ENCODE measurements at regions not wholly inside any gene's neighbourhood (a gene's known extent, or its start where the extent isn't known, plus 50 kb on each side); places are given as distances from the start of the nearest gene placed in this dataset.
"Not testable (repeated sequence)": the region's sequence is repeated elsewhere in the genome, so short reads cannot be mapped to it uniquely, and the experiment has no call there.

- not testable (repeated sequence) for H3K36me3 ChIP-seq (ENCODE audit: control insufficient read depth, insufficient read depth, low read length); H3K9me3 ChIP-seq (replicated peaks; ENCODE audit: control insufficient read depth, low read depth, low read length); H3K27ac ChIP-seq (ENCODE audit: low read length); H3K4me1 ChIP-seq (ENCODE audit: control insufficient read depth, insufficient read depth, low read length); H3K27me3 ChIP-seq (ENCODE audit: control insufficient read depth, insufficient read depth, low read length); H3K4me3 ChIP-seq (ENCODE audit: low read length); DNase-seq
- 100% methylated on average over 1 of the region's 3 CpGs for WGBS (ENCODE audit: insufficient coverage)
These were observed 147.9 kb upstream of the EYA4 start for GRCh38 chr6:133093211-133093610.

GRCh38 chr6:133093956-133094355 is 147.2 kb upstream of the EYA4 start:
- WGBS (ENCODE audit: insufficient coverage), result no CpG with 5 or more reads among the region's 3 CpGs
- H3K36me3 ChIP-seq (ENCODE audit: control insufficient read depth, insufficient read depth, low read length), result no peaks in the 10 kb centered on the region
- H3K4me1 ChIP-seq (ENCODE audit: control insufficient read depth, insufficient read depth, low read length), result no peaks in the 10 kb centered on the region
- H3K9me3 ChIP-seq (replicated peaks; ENCODE audit: control insufficient read depth, low read depth, low read length), result no peaks in the 10 kb centered on the region
- no peak overlapping the region for H3K4me3 ChIP-seq (ENCODE audit: low read length)
- H3K27ac ChIP-seq (ENCODE audit: low read length), result no peak overlapping the region
- DNase-seq, result no peak
- H3K27me3 ChIP-seq (ENCODE audit: control insufficient read depth, insufficient read depth, low read length), result no peaks in the 10 kb centered on the region

GRCh38 chr6:133097208-133097607 is 143.9 kb upstream of the EYA4 start:
- no peaks in the 10 kb centered on the region for H3K9me3 ChIP-seq (replicated peaks; ENCODE audit: control insufficient read depth, low read depth, low read length)
- no peaks in the 10 kb centered on the region for H3K4me1 ChIP-seq (ENCODE audit: control insufficient read depth, insufficient read depth, low read length)
- H3K36me3 ChIP-seq (ENCODE audit: control insufficient read depth, insufficient read depth, low read length), result no peaks in the 10 kb centered on the region
- H3K4me3 ChIP-seq (ENCODE audit: low read length), result no peak overlapping the region
- DNase-seq, result no peak
- no CpG with 5 or more reads among the region's 1 CpG for WGBS (ENCODE audit: insufficient coverage)
- H3K27me3 ChIP-seq (ENCODE audit: control insufficient read depth, insufficient read depth, low read length), result no peaks in the 10 kb centered on the region
- no peak overlapping the region for H3K27ac ChIP-seq (ENCODE audit: low read length)

GRCh38 chr6:133099573-133099972 is 141.6 kb upstream of the EYA4 start:
- H3K36me3 ChIP-seq (ENCODE audit: control insufficient read depth, insufficient read depth, low read length), result no peaks in the 10 kb centered on the region
- H3K4me1 ChIP-seq (ENCODE audit: control insufficient read depth, insufficient read depth, low read length), result no peaks in the 10 kb centered on the region
- H3K4me3 ChIP-seq (ENCODE audit: low read length), result no peak overlapping the region
- no peaks in the 10 kb centered on the region for H3K27me3 ChIP-seq (ENCODE audit: control insufficient read depth, insufficient read depth, low read length)
- no peak overlapping the region for H3K27ac ChIP-seq (ENCODE audit: low read length)
- DNase-seq, result peak; percentile 51
- no peaks in the 10 kb centered on the region for H3K9me3 ChIP-seq (replicated peaks; ENCODE audit: control insufficient read depth, low read depth, low read length)

- DNase-seq, result peak; percentile 36
- no CpG with 5 or more reads among the region's 3 CpGs for WGBS (ENCODE audit: insufficient coverage)
- no peaks in the 10 kb centered on the region for H3K4me1 ChIP-seq (ENCODE audit: control insufficient read depth, insufficient read depth, low read length)
- H3K36me3 ChIP-seq (ENCODE audit: control insufficient read depth, insufficient read depth, low read length), result no peaks in the 10 kb centered on the region
- H3K27ac ChIP-seq (ENCODE audit: low read length), result no peak overlapping the region
- no peaks in the 10 kb centered on the region for H3K9me3 ChIP-seq (replicated peaks; ENCODE audit: control insufficient read depth, low read depth, low read length)
- no peak overlapping the region for H3K4me3 ChIP-seq (ENCODE audit: low read length)
- no peaks in the 10 kb centered on the region for H3K27me3 ChIP-seq (ENCODE audit: control insufficient read depth, insufficient read depth, low read length)
These were observed 140.3 kb upstream of the EYA4 start for GRCh38 chr6:133100865-133101264.

- Histone ChIP-seq H3K4me3 (ENCODE audit: low read length) (no peak overlapping the region), H3K27me3 (ENCODE audit: control insufficient read depth, insufficient read depth, low read length) (no peaks in the 10 kb centered on the region)
- no peak for DNase-seq
These were observed 139.4 kb upstream of the EYA4 start for GRCh38 chr6:133101790-133102189.

GRCh38 chr6:133106934-133107333 is 134.2 kb upstream of the EYA4 start:
- no peak overlapping the region for H3K27ac ChIP-seq (ENCODE audit: low read length)
- H3K4me3 ChIP-seq (ENCODE audit: low read length), result no peak overlapping the region
- DNase-seq, result no peak
- no peaks in the 10 kb centered on the region for H3K36me3 ChIP-seq (ENCODE audit: control insufficient read depth, insufficient read depth, low read length)
- H3K9me3 ChIP-seq (replicated peaks; ENCODE audit: control insufficient read depth, low read depth, low read length), result no peaks in the 10 kb centered on the region
- no peaks in the 10 kb centered on the region for H3K27me3 ChIP-seq (ENCODE audit: control insufficient read depth, insufficient read depth, low read length)
- WGBS (ENCODE audit: insufficient coverage), result 100% methylated on average over 1 of the region's 2 CpGs
- H3K4me1 ChIP-seq (ENCODE audit: control insufficient read depth, insufficient read depth, low read length), result no peaks in the 10 kb centered on the region

More at GRCh38 chr6:133101790-133102189, 139.4 kb upstream of the EYA4 start:
- Histone ChIP-seq H3K4me1 (ENCODE audit: control insufficient read depth, insufficient read depth, low read length) (no peaks in the 10 kb centered on the region), H3K36me3 (ENCODE audit: control insufficient read depth, insufficient read depth, low read length) (no peaks in the 10 kb centered on the region), H3K27ac (ENCODE audit: low read length) (no peak overlapping the region), H3K9me3 (replicated peaks; ENCODE audit: control insufficient read depth, low read depth, low read length) (no peaks in the 10 kb centered on the region)

- H3K4me3 ChIP-seq (ENCODE audit: low read length), result no peak overlapping the region
- H3K4me1 ChIP-seq (ENCODE audit: control insufficient read depth, insufficient read depth, low read length), result no peaks in the 10 kb centered on the region
- peak; percentile 65 for DNase-seq
- H3K27ac ChIP-seq (ENCODE audit: low read length), result no peak overlapping the region
- no CpG with 5 or more reads among the region's 2 CpGs for WGBS (ENCODE audit: insufficient coverage)
- H3K9me3 ChIP-seq (replicated peaks; ENCODE audit: control insufficient read depth, low read depth, low read length), result no peaks in the 10 kb centered on the region
- no peaks in the 10 kb centered on the region for H3K36me3 ChIP-seq (ENCODE audit: control insufficient read depth, insufficient read depth, low read length)
- no peaks in the 10 kb centered on the region for H3K27me3 ChIP-seq (ENCODE audit: control insufficient read depth, insufficient read depth, low read length)
These were observed 132.7 kb upstream of the EYA4 start for GRCh38 chr6:133108419-133108818.

- no peak for DNase-seq
- no CpG with 5 or more reads among the region's 1 CpG for WGBS (ENCODE audit: insufficient coverage)
- H3K9me3 ChIP-seq (replicated peaks; ENCODE audit: control insufficient read depth, low read depth, low read length), result no peaks in the 10 kb centered on the region
- H3K4me1 ChIP-seq (ENCODE audit: control insufficient read depth, insufficient read depth, low read length), result no peaks in the 10 kb centered on the region
- H3K36me3 ChIP-seq (ENCODE audit: control insufficient read depth, insufficient read depth, low read length), result no peaks in the 10 kb centered on the region
- no peaks in the 10 kb centered on the region for H3K27me3 ChIP-seq (ENCODE audit: control insufficient read depth, insufficient read depth, low read length)
- H3K4me3 ChIP-seq (ENCODE audit: low read length), result no peak overlapping the region
- H3K27ac ChIP-seq (ENCODE audit: low read length), result no peak overlapping the region
These were observed 126.2 kb upstream of the EYA4 start for GRCh38 chr6:133114973-133115372.

- 33% methylated on average over 1 of the region's 2 CpGs for WGBS (ENCODE audit: insufficient coverage)
- H3K4me3 ChIP-seq (ENCODE audit: low read length), result no peak overlapping the region
- no peaks in the 10 kb centered on the region for H3K27me3 ChIP-seq (ENCODE audit: control insufficient read depth, insufficient read depth, low read length)
- H3K9me3 ChIP-seq (replicated peaks; ENCODE audit: control insufficient read depth, low read depth, low read length), result no peaks in the 10 kb centered on the region
- H3K27ac ChIP-seq (ENCODE audit: low read length), result no peak overlapping the region
- no peaks in the 10 kb centered on the region for H3K4me1 ChIP-seq (ENCODE audit: control insufficient read depth, insufficient read depth, low read length)
- DNase-seq, result peak; percentile 34
- H3K36me3 ChIP-seq (ENCODE audit: control insufficient read depth, insufficient read depth, low read length), result no peaks in the 10 kb centered on the region
These were observed 125.2 kb upstream of the EYA4 start for GRCh38 chr6:133115946-133116345.

- H3K4me1 ChIP-seq (ENCODE audit: control insufficient read depth, insufficient read depth, low read length), result peaks cover 33% of the 10 kb centered on the region
- no peak overlapping the region for H3K27ac ChIP-seq (ENCODE audit: low read length)
- H3K27me3 ChIP-seq (ENCODE audit: control insufficient read depth, insufficient read depth, low read length), result no peaks in the 10 kb centered on the region
- DNase-seq, result no peak
- H3K4me3 ChIP-seq (ENCODE audit: low read length), result no peak overlapping the region
- WGBS (ENCODE audit: insufficient coverage), result 57% methylated on average over 2 of the region's 2 CpGs
- H3K36me3 ChIP-seq (ENCODE audit: control insufficient read depth, insufficient read depth, low read length), result no peaks in the 10 kb centered on the region
- H3K9me3 ChIP-seq (replicated peaks; ENCODE audit: control insufficient read depth, low read depth, low read length), result no peaks in the 10 kb centered on the region
These were observed 113.0 kb upstream of the EYA4 start for GRCh38 chr6:133128191-133128590.
